NCI-H2196 treated with DMSO at 0.1 percent for 48 hours (cell line): ENCODE measurements at regions not wholly inside any gene's neighbourhood (a gene's known extent, or its start where the extent isn't known, plus 50 kb on each side); places are given as distances from the start of the nearest gene placed in this dataset.

Experiments
- DNase-seq: peaks from one replicate; lab custom pipeline; 2025; ENCODE audit not compliant: unreplicated experiment; lab: John Stamatoyannopoulos, UW

DNA sequence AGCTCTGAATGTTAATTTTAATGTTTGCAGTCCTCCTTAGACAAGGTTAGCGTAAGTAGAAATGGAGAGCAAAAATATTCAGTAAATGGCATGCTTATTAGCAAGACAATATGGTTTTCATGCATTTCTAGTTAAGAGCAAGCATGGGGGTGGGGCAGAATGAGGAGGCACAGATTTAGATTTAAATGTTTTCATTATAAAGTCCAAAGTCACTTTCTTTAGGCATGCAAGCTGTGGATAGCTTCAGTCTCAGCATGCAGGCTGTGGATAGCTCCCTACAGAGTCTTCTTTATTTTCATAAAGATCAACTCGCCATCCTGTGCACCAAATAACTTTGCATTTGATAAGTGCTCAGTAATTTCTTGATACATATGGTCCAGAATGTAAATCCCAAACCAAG, 1294.5 kb upstream of the ADGRL2 start:
- DNase-seq = no peak

DNA sequence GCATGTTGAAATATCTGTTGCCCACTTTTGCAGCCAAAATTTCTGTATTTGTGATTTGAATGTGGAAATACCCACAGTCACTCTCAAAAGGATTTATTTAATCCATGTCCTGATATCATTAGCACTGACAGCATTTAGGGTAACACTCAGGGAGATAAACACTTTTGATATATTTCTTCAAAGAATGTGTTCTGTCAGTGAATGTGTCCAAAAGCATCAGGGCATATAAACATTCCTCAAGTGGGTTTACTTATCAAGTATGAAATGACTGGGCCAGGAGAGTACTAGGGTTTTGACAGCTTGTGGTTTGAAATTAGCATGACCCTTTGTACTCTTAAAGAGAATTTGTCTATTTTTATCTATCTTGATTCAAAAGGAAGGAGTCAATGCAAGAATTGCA, 1302.1 kb upstream of the ADGRL2 start:
- DNase-seq = no peak

- no peak for DNase-seq
Observed at GRCh38 chr1:80495806-80496205, 1304.9 kb upstream of the ADGRL2 start.

- DNase-seq = no peak
Observed at GRCh38 chr1:80472145-80472544, 1328.6 kb upstream of the ADGRL2 start.

DNA sequence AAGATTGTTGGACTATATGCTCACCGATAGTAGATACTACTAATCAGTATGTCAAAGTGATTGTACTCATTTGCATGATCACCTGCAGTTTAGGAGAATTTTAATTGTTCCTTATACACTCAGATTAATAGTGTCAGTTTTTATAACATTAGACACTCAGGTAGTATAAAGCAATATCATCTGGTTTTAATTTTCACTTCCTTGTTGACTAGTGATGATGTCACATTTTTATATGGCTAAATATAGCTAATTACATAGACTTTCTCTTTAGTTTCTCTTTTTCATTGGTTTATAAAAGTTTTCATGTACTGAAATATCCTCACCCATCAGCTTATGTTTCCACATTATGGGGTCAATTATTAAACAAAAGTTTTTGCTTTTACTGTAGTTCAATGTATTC, 1332.4 kb upstream of the ADGRL2 start:
- DNase-seq = no peak

- DNase-seq = no peak
Observed at GRCh38 chr1:80462006-80462405, 1338.7 kb upstream of the ADGRL2 start.

GRCh38 chr1:80457409-80457808, 1343.3 kb upstream of the ADGRL2 start:
- no peak for DNase-seq

GRCh38 chr1:80453775-80454174, 1347.0 kb upstream of the ADGRL2 start:
- no peak for DNase-seq

- DNase-seq = no peak
Observed at GRCh38 chr1:80450711-80451110, 1350.0 kb upstream of the ADGRL2 start.

DNA sequence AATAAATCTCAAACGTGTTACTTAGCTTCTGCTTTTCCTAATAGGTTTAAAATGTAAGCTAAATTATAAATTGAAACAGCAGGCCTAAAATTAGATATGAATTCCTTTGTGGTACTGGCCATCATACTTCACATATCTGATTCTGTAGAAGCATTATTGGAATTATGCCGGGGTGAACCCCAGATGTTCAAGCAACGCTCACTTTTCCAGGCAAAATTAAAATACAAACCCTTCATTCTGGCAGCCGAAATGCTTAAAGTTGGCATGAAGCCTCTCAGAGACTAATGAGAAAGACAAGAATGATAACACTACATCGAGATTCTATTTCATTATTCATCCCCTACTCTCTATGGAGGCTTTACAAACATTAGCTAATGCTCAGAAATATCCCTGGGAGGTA, 1352.7 kb upstream of the ADGRL2 start:
- DNase-seq = no peak

- DNase-seq = no peak
Observed at GRCh38 chr1:80447526-80447925, 1353.2 kb upstream of the ADGRL2 start.

GRCh38 chr1:80445033-80445432, 1355.7 kb upstream of the ADGRL2 start:
- no peak for DNase-seq

DNA sequence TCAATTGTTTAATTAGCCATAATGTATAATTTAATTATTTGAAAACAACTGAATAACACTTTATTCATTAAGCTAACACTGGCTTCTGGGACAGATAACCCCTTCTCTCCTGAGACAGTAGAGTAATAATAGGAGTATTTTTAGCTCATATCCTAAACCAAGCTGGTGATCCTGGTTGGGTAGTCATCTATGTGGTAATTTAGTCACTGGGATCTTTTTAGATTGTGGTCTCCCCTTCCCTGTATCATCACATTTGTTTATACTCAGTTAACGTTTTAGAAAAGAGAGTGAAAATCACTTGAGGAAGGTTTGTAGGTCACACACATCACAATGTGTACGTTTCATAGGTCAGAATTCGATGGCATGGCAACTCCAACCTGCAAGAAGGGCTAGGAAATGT, 1356.6 kb upstream of the ADGRL2 start:
- no peak for DNase-seq

GRCh38 chr1:80441664-80442063, 1359.1 kb upstream of the ADGRL2 start:
- no peak for DNase-seq

DNA sequence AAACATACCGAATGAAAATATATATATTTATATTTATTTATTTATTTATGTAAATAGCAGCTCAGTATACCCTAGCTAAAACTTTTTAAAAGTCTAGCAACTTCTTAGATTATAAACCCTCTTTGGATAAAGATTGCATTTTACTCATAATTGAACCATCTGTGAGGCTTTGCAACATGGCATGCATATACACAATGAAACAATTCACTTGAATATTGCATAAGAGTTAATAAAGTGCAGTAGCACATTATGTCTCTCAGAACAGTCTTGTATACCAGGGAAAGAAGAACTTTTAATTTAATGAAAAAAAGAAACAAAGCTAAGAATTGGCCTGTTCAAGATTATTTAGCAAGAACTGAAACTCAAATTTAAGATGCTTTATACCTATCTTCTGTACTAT, 1363.9 kb upstream of the ADGRL2 start:
- no peak for DNase-seq

DNA sequence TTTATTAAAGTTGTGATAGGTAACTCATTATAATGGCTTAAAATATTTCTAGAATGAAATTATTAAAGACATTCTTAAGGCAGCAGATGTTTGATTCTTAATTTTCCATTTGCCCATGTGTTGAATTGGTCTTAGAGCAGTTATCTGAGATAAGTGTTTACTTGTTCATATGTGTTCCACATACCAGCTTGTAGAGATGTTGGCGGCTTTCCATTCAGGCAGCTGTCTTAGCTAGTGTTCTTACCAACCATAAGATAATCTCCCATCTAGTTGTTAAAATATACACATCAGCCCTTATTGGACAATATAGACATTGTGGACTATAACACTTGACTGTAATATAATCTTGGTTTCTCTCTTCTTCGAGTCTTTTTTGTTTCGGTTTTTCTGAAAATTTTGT, 1372.9 kb upstream of the ADGRL2 start:
- no peak for DNase-seq

GRCh38 chr1:80424249-80424648, 1376.5 kb upstream of the ADGRL2 start:
- no peak for DNase-seq

DNA sequence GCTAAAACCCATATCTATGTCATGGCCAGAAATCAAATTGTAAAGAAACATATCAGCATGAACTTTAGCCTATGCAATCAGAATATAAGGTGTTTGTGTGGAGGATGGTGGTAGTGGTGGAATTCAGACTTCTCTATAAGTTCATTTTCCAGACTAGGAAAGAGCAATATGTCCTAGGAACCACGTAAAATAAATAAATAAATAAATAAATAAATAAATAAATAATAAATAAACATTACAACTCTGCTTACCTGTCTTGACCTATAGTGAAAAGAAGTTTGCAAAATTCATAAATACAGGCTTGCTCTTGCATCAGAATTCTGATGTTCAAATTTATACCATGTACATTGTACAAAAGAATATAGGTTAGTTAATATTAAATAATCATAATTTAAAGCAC, 1382.6 kb upstream of the ADGRL2 start:
- DNase-seq = no peak

DNA sequence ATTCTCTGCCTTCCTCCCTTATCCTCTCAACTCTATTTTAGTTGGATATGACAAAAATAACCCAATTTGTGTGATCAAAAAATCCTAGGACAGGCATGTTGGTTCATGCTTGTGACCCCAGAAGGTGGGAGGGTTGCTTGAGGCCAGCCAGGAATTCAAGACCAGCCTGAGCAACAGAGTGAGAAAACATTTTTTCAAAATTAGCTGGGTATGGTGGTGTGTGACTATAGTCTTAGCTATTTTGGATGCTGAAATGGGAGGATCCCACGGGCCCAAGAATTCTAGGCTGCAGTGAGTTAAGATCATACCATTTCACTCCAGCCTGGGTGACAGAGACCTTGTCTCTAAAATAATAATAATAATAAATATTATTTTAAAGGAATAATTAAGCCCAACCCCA, 1383.1 kb upstream of the ADGRL2 start:
- no peak for DNase-seq

DNA sequence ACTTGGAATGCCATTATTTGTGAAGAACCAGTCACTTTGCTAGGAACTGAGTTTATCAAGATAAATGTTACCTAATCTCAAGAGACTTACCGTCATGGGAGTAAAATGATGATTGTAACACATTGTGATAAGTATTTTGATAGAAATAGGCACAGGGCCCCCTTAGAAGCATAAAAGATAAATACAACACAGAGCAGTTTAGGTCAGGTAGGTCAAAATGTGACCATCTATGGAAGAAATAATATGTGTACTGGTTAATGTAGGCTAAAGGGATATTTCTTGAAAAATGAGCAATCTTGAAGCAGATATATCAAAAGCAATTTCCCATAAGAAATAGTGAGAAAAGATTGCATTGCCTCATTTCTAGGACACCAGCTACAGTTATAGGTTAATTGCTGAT, 1386.8 kb upstream of the ADGRL2 start:
- no peak for DNase-seq

GRCh38 chr1:80410233-80410632, 1390.5 kb upstream of the ADGRL2 start:
- no peak for DNase-seq

DNA sequence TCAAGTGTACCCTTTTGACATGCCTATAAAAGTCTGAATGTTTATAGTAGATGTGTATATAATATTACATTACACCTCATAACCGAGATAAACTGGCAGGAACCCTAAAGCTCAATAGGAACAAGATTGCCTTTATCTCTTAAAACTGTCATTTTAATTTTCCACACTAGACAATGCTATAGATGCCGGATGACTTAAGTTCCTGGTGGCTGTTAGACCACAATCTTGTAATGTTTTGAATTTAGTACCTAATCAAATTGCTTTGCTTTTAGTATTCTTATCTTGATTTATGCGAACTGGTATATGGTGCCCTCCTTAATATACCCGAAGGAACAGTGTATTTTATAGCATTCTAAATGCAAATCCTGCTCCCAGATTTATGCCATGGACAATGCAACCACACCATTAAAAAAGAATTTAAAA, 1397.0 kb upstream of the ADGRL4 start:
- DNase-seq = no peak

DNA sequence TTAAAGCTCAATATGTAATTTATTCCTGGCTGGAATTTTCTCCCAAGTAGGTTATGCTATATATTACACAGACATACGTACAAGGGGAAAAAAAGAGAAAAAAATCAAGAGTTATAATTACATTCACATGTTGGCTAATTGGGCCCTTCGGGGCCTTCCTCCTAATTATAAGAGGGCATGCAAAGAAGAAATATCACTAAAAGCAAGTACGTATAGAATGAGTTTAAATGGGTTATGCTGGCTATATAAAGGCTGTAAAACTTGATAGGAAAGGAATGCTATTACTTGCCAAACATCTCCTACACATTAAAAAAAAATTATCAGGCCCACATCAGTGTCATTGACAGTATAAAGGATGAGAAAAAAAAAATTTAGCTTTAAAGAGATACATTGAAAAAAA, 1396.1 kb upstream of the ADGRL4 start:
- DNase-seq = no peak

GRCh38 chr1:80401757-80402156, 1395.2 kb upstream of the ADGRL4 start:
- DNase-seq = no peak
